NCI-H2171 (cell line): ENCODE measurements at regions not wholly inside any gene's neighbourhood (a gene's known extent, or its start where the extent isn't known, plus 50 kb on each side); places are given as distances from the start of the nearest gene placed in this dataset.
A peak's percentile ranks its signal among the peaks of the same experiment; 100 is the strongest.
"Not testable (repeated sequence)": the region's sequence is repeated elsewhere in the genome, so short reads cannot be mapped to it uniquely, and the experiment has no call there.

ENCODE experiments used
- DNase-seq: peaks from one replicate; lab custom pipeline; 2025; lab: John Stamatoyannopoulos, UW

GRCh38 chr2:52386433-52387030, 1354.6 kb upstream of the NRXN1 start:
- DNase-seq = peak; percentile 91

- no peak for DNase-seq
Observed at GRCh38 chr2:52383541-52383940, 1351.6 kb upstream of the NRXN1 start.

- DNase-seq = no peak
Observed at GRCh38 chr2:52369178-52369577, 1337.2 kb upstream of the NRXN1 start.

- no peak for DNase-seq
Observed at GRCh38 chr2:52368141-52368540, 1336.2 kb upstream of the NRXN1 start.

- no peak for DNase-seq
Observed at GRCh38 chr2:52365946-52366345, 1334.0 kb upstream of the NRXN1 start.

- DNase-seq = no peak
Observed at GRCh38 chr2:52356556-52356955, 1324.6 kb upstream of the NRXN1 start.

- no peak for DNase-seq
Observed at GRCh38 chr2:52347292-52347691, 1315.4 kb upstream of the NRXN1 start.

- DNase-seq = no peak
Observed at GRCh38 chr2:52345676-52346075, 1313.7 kb upstream of the NRXN1 start.

GRCh38 chr2:52345082-52345481, 1313.2 kb upstream of the NRXN1 start:
- DNase-seq = no peak

GRCh38 chr2:52343706-52344266, 1311.9 kb upstream of the NRXN1 start:
- no peak for DNase-seq

GRCh38 chr2:52343010-52343409, 1311.1 kb upstream of the NRXN1 start:
- DNase-seq = no peak

GRCh38 chr2:52342458-52342857, 1310.5 kb upstream of the NRXN1 start:
- DNase-seq = no peak

GRCh38 chr2:52341732-52342131, 1309.8 kb upstream of the NRXN1 start:
- no peak for DNase-seq

GRCh38 chr2:52340171-52340570, 1308.2 kb upstream of the NRXN1 start:
- DNase-seq = no peak

- not testable (repeated sequence) for DNase-seq
Observed at GRCh38 chr2:52337786-52338185, 1305.9 kb upstream of the NRXN1 start.

- DNase-seq = no peak
Observed at GRCh38 chr2:52336951-52337350, 1305.0 kb upstream of the NRXN1 start.

- no peak for DNase-seq
Observed at GRCh38 chr2:52335727-52336126, 1303.8 kb upstream of the NRXN1 start.

- no peak for DNase-seq
Observed at GRCh38 chr2:52334185-52334584, 1302.3 kb upstream of the NRXN1 start.

- DNase-seq = no peak
Observed at GRCh38 chr2:52327641-52328040, 1295.7 kb upstream of the NRXN1 start.

GRCh38 chr2:52314231-52314630, 1282.3 kb upstream of the NRXN1 start:
- no peak for DNase-seq

GRCh38 chr2:52312486-52312885, 1280.6 kb upstream of the NRXN1 start:
- DNase-seq = no peak

GRCh38 chr2:52311862-52312261, 1279.9 kb upstream of the NRXN1 start:
- no peak for DNase-seq

GRCh38 chr2:52308156-52308555, 1276.2 kb upstream of the NRXN1 start:
- no peak for DNase-seq

GRCh38 chr2:52294628-52295027, 1262.7 kb upstream of the NRXN1 start:
- no peak for DNase-seq
